ENCODE measurements at regions not wholly inside any gene's neighbourhood (a gene's known extent, or its start where the extent isn't known, plus 50 kb on each side); places are given as distances from the start of the nearest gene placed in this dataset.

DNA sequence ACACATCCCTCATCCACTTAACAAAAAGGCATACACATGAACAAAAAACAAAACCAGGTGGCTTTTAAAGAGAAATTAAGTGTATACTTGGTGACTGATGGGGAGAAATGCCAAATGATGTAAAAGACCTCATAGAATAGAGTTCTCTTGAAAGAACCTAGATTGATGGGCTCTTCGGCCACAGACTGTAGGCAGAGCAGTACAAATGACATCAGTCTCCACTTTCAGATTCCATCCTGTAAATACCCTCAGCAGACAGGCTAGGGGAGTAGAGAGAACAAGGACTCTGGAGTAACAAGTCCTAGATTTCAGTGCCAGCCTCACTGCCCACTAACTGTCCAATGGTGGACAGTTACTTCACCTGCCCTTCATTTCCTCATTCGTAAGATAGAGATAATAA, 203.8 kb downstream of the MZT1 start:
- TF ChIP-seq MYC (IDR thresholded peaks at IDR 0.05; ENCODE audit: low read depth, low read length) (no peak), POLR2A (IDR thresholded peaks at IDR 0.05; ENCODE audit: extremely low read depth, insufficient read length) (no peak)
- TF ChIP-seq, protein P1, sequence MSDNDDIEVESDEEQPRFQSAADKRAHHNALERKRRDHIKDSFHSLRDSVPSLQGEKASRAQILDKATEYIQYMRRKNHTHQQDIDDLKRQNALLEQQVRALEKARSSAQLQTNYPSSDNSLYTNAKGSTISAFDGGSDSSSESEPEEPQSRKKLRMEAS (IDR thresholded peaks at IDR 0.05; ENCODE audit: low read depth, low read length) = no peak
- TF ChIP-seq, protein P2, sequence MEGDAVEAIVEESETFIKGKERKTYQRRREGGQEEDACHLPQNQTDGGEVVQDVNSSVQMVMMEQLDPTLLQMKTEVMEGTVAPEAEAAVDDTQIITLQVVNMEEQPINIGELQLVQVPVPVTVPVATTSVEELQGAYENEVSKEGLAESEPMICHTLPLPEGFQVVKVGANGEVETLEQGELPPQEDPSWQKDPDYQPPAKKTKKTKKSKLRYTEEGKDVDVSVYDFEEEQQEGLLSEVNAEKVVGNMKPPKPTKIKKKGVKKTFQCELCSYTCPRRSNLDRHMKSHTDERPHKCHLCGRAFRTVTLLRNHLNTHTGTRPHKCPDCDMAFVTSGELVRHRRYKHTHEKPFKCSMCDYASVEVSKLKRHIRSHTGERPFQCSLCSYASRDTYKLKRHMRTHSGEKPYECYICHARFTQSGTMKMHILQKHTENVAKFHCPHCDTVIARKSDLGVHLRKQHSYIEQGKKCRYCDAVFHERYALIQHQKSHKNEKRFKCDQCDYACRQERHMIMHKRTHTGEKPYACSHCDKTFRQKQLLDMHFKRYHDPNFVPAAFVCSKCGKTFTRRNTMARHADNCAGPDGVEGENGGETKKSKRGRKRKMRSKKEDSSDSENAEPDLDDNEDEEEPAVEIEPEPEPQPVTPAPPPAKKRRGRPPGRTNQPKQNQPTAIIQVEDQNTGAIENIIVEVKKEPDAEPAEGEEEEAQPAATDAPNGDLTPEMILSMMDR (IDR thresholded peaks at IDR 0.05; ENCODE audit: low read depth, low read length) = no peak
- DNase-seq (ENCODE audit: low read depth) = no peak
- no peak overlapping the region for H3K4me3 ChIP-seq (ENCODE audit: low read depth, low read length)

DNA sequence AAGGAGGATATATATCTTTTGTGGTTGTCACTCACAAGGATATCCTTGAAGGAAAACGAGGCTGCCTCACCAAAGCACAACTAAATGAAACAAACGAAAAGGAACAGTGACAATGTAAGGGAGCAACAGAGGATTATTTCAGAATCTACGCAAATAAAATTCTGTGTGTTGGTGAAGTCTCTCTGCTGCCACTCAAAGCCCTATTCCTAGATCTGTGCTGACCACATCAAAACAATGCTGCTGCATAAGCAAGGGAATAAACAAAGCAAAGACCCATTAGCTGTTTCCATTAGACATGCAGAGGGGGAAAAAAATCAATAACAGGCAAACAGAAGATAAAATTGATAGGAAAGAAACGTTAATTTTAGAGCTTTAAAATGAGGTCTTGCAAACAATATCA, 204.4 kb downstream of the MZT1 start:
- no peak overlapping the region for H3K4me3 ChIP-seq (ENCODE audit: low read depth, low read length)
- TF ChIP-seq, protein P1 (IDR thresholded peaks at IDR 0.05; ENCODE audit: low read depth, low read length) = no peak
- TF ChIP-seq, protein P2 (IDR thresholded peaks at IDR 0.05; ENCODE audit: low read depth, low read length) = no peak
- no peak for TF ChIP-seq POLR2A (IDR thresholded peaks at IDR 0.05; ENCODE audit: extremely low read depth, insufficient read length)
- no peak for TF ChIP-seq MYC (IDR thresholded peaks at IDR 0.05; ENCODE audit: low read depth, low read length)
- DNase-seq (ENCODE audit: low read depth) = no peak

DNA sequence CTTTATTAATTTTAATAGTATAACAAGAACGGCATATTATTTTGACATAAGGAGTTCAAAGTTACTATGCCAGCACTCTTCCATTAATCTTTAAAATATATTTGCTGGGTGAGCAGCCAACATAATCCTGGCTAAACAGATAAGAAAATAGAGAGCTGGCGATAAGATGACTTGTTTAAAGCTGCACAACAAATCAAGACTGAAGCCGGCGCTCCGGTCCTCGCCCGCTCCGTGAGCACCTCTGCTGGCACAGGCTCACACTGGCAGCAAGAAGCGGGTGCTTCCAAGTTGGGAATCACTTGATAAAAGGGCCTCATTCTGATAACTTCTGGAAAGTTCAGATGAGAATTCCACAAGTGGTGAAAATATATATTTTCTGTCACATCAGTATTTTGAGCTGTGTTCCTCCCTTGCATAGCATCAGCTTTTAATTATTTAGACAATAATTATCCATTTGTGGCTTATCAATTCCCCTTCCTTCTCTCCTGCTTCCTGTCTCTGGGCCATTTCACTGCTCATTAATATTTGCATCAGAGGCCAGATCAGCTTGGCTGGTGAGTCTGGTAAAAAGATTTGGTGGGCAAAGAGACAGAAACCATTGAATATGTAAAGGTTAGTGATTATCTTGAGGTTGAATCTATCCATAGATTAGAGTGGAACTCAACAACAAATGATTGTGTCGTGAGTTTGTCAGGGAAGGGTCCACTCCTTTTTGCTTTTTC, 205.3 kb downstream of the MZT1 start:
- DNase-seq (ENCODE audit: low read depth) = no peak
- TF ChIP-seq, protein P1 (IDR thresholded peaks at IDR 0.05; ENCODE audit: low read depth, low read length) = no peak
- TF ChIP-seq POLR2A (IDR thresholded peaks at IDR 0.05; ENCODE audit: extremely low read depth, insufficient read length) = no peak
- no peak for TF ChIP-seq MYC (IDR thresholded peaks at IDR 0.05; ENCODE audit: low read depth, low read length)
- TF ChIP-seq, protein P2 (IDR thresholded peaks at IDR 0.05; ENCODE audit: low read depth, low read length) = no peak
- no peak overlapping the region for H3K4me3 ChIP-seq (ENCODE audit: low read depth, low read length)

DNA sequence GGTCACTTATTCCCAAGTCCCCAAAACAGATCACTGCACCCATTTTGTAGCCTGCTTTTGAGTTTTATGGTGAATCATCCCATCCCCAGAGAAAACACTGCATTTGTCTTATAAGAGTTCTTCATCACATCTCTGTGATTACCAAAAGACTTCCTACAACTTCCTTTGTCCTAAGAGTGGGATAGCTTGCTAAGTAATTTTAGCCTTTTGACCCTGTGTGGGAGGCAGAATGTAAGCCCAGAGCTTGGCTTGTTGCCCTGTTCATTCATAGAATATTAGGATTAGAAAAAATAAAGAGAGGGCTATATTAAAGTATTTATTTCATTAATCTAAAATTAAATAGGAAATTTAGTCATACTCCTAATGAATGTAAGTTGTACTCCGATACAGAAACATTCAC, 213.3 kb downstream of the MZT1 start:
- TF ChIP-seq, protein P1 (IDR thresholded peaks at IDR 0.05; ENCODE audit: low read depth, low read length) = no peak
- TF ChIP-seq, protein P2 (IDR thresholded peaks at IDR 0.05; ENCODE audit: low read depth, low read length) = no peak
- TF ChIP-seq POLR2A (IDR thresholded peaks at IDR 0.05; ENCODE audit: extremely low read depth, insufficient read length) (no peak), MYC (IDR thresholded peaks at IDR 0.05; ENCODE audit: low read depth, low read length) (no peak)
- no peak overlapping the region for H3K4me3 ChIP-seq (ENCODE audit: low read depth, low read length)
- no peak for DNase-seq (ENCODE audit: low read depth)

DNA sequence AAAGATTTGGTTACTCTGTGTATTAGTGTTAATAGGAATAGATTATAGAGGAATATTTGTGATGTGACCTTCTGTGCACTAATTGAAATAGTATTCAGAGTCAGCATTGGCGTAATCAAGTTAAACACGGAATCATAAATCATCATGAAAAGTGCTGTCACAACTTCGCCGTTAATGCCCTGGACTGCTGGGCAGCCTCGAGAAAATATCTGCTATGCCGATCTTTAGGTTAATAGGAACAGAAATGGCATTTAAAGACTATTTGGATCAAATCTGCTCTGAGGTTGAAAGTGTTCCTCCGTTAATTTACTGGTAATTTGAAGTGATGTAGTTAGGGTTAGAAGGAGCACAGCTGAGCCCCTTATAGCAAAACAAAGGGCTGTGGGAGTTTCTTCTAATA, 219.0 kb downstream of the MZT1 start:
- no peak overlapping the region for H3K4me3 ChIP-seq (ENCODE audit: low read depth, low read length)
- no peak for DNase-seq (ENCODE audit: low read depth)
- TF ChIP-seq, protein P2 (IDR thresholded peaks at IDR 0.05; ENCODE audit: low read depth, low read length) = no peak
- TF ChIP-seq POLR2A (IDR thresholded peaks at IDR 0.05; ENCODE audit: extremely low read depth, insufficient read length) (no peak), MYC (IDR thresholded peaks at IDR 0.05; ENCODE audit: low read depth, low read length) (no peak)
- TF ChIP-seq, protein P1 (IDR thresholded peaks at IDR 0.05; ENCODE audit: low read depth, low read length) = no peak
